Fibroblast of villous mesenchyme (primary cell): ENCODE measurements at regions not wholly inside any gene's neighbourhood (a gene's known extent, or its start where the extent isn't known, plus 50 kb on each side); places are given as distances from the start of the nearest gene placed in this dataset.
A peak's percentile ranks its signal among the peaks of the same experiment; 100 is the strongest.

Experiments
- DNase-seq: peaks from one replicate; pipeline ENCODE4 v3.0.0-alpha.2; 2010; ENCODE audit warnings: low read depth
- H3K4me3 ChIP-seq: 2 replicates; pipeline ENCODE4 v1.5.1; 2011; ENCODE audit warnings: low read depth, mild to moderate bottlenecking, low read length
- TF ChIP-seq, protein P1 (sequence below): IDR thresholded peaks from 2 replicates; pipeline ENCODE4 v1.5.1; 2012; ENCODE audit warnings: low read depth, mild to moderate bottlenecking, low read length; ENCODE audit not compliant: insufficient read depth

DNA sequence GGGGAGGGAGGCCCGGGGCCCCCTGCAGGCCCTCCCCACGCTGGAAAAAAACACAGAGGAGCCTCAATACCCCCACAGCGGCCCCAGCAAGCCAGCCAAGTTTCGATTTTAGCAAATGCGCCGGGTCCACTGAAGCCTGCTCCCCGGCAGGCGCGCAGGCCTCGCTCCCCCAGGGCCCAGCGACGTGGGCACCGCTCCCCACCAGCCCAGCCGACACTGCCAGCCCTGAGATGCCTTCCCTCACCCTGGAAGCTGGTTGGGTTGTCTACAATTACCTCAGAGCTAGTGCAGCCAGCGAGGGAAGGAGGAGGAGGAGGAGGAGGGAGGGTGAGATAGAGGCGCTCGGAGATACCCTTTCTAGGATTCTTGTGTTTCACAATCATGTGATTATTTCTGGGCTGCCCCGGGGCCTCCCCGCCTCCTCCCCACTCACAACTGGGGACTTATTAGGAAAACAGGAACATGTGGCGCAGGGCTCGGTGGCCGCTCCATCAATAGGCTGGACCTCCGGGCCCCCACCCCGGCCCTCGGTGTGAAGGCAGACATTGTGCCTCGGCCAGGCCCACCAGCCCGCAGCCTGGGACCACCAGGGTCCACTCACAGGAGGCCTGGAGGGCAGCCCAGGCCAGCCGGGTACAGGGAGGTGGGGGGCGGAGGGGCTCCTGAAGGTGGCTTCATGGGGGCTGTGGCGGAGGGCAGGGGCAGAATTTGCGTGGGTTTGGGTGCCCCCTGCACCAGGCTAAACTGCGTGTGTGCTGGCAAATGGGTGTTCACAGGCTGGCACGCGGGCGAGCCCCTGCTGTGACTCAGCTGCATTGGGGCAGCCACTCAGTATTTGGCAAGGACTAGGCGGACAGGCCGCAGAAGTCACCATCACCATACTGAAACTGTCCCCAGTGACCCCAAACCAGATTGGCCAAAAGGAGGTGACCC is 109.9 kb downstream of the NCOR2 start:
- TF ChIP-seq, protein P1, sequence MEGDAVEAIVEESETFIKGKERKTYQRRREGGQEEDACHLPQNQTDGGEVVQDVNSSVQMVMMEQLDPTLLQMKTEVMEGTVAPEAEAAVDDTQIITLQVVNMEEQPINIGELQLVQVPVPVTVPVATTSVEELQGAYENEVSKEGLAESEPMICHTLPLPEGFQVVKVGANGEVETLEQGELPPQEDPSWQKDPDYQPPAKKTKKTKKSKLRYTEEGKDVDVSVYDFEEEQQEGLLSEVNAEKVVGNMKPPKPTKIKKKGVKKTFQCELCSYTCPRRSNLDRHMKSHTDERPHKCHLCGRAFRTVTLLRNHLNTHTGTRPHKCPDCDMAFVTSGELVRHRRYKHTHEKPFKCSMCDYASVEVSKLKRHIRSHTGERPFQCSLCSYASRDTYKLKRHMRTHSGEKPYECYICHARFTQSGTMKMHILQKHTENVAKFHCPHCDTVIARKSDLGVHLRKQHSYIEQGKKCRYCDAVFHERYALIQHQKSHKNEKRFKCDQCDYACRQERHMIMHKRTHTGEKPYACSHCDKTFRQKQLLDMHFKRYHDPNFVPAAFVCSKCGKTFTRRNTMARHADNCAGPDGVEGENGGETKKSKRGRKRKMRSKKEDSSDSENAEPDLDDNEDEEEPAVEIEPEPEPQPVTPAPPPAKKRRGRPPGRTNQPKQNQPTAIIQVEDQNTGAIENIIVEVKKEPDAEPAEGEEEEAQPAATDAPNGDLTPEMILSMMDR, result no peak
- peak; percentile 90 for DNase-seq
- H3K4me3 ChIP-seq, result peak overlapping the region; percentile 2

DNA sequence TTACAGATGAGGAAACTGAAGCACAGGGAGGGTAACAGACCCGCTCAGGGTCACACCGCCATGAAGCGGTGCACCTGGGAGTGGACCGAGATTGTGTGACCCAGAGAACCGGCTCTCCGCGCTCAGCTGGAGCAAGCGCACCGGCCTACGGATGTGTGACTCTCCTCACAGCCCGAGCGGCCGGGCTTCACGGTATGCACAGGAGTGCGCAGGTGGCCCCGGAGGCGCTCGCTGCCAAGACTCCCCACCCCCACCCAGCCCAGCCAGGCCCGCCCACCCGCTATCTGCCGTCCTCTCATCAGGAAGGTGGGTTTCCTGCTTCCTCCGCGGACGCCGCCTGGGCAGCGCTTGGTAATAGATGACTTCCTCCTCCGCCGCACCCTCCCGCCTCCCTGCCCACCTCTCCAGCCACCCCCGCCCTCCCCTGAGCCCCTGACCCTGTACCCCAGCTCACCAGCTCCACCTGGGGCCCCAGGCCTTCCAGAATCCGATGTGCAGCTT is 110.7 kb downstream of the NCOR2 start:
- TF ChIP-seq, protein P1, result no peak
- no peak overlapping the region for H3K4me3 ChIP-seq
- no peak for DNase-seq

DNA sequence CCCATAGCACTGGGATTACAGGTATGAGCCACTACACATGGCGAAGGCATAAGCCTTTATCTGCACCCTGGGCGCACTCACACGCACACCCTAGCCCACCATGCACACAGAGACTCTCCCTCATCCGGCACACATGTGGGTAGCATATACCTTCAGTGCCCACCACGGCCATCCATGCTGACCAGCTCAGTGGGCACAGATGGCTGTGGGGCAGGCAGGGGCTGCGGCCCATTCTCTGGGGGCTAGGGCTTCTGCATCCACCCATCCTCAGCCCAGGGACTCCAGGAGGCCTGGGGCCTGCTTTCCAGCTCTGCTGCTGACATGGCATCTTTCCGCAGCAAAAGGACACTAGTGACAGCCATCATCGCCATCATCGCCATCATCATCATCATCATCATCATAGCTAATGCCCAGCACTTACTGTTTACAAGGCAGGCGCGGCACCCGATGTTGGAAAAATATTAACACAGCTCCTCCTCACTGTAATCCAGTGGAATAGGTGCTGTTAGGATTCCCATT is 111.2 kb downstream of the NCOR2 start:
- DNase-seq, result no peak
- H3K4me3 ChIP-seq, result no peak overlapping the region
- TF ChIP-seq, protein P1, result no peak

DNA sequence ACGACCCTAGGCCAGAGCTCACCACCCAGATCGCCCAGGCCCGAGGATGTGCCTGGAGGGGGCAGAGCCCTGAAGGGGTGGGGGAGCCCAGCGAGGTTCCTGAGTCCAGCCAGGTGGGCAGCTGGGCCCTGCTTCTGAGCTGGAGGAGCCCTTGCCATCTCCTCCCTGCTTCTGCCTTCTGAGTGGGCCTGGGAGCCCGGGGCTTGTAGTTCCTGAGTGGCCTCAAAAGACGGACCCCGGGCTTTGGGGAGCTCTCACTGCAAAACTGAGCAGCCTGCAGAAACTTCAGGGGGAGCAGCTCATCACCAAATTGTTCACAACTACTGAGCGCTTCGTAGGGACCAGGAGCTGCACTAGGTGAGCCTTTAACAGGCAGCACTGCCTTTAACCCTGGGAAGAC is 112.1 kb downstream of the NCOR2 start:
- no peak overlapping the region for H3K4me3 ChIP-seq
- TF ChIP-seq, protein P1, result no peak
- DNase-seq, result no peak

DNA sequence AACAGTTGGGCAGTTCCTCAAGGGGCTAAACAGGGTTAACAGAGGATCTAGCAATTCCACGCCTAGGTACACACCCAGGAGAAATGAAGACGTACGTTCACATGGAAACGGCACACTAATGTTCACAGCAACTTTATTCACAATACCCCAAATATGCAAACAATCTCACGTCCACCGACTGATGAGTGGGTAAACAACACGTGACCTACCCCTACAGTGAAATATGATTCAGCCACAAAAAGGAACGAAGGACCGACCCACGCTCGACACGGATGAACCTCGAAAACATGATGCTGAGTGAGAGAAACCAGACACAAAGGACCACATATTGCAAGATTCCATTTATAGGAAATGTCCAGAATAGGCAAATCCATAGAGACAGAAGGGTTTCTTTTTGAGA is 112.7 kb downstream of the NCOR2 start:
- H3K4me3 ChIP-seq, result no peak overlapping the region
- peak; percentile 94 for DNase-seq
- TF ChIP-seq, protein P1, result no peak

DNA sequence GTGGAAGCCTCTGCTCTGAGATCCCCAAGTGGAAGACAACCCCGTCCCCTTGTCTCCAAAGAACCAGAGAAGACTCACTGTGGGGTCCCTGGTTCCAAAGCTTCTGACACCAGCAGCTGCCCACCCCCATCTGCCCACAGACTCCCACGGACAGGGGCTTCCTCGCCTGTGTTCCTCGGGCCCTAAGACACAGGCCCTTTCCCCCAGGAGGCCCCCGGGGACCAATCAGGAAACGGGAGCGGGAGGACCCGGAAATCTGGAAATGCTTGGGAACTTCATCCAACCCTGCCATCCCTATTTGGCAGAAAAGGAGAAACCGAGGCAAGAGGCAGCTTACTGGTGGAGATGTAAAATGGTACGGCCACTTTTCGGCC is 113.1 kb downstream of the NCOR2 start:
- H3K4me3 ChIP-seq, result no peak overlapping the region
- TF ChIP-seq, protein P1, result no peak
- DNase-seq, result no peak
